ENCODE measurements at regions not wholly inside any gene's neighbourhood (a gene's known extent, or its start where the extent isn't known, plus 50 kb on each side); places are given as distances from the start of the nearest gene placed in this dataset.
"Not testable (repeated sequence)": the region's sequence is repeated elsewhere in the genome, so short reads cannot be mapped to it uniquely, and the experiment has no call there.

GRCh38 chr5:106797996-106798395 is 872.7 kb downstream of the EFNA5 start:
- Mint-ChIP-seq H3K4me1 (no peaks in the 10 kb centered on the region), H3K27me3 (ENCODE audit: low read depth in 2 of 2) (no peaks in the 10 kb centered on the region), H3K27ac (no peak overlapping the region), H3K4me3 (no peak overlapping the region), H3K36me3 (no peaks in the 10 kb centered on the region), H3K9me3 (peaks cover 0 to 2% of the 10 kb centered on the region in 2 donors)
- ATAC-seq (no peak), DNase-seq (no peak)
- TF ChIP-seq CTCF (IDR thresholded peaks at IDR 0.05) = no peak
- no peaks in the 10 kb centered on the region for H3K4me1 ChIP-seq (ENCODE audit: control insufficient read depth, insufficient read depth, low read length)
- WGBS (ENCODE audit: insufficient coverage) = 82% methylated on average over 2 of the region's 3 CpGs
- no peaks in the 10 kb centered on the region for H3K9me3 ChIP-seq (ENCODE audit: control insufficient read depth, insufficient read depth, low read length)
- no peak overlapping the region for H3K27ac ChIP-seq (ENCODE audit: low read length)
- no peak overlapping the region for H3K4me3 ChIP-seq (ENCODE audit: low read length)
- intact Hi-C loops (cut with micrococcal nuclease) = no loop called here
- H3K36me3 ChIP-seq (ENCODE audit: control insufficient read depth, insufficient read depth, low read length) = no peaks in the 10 kb centered on the region
- no peaks in the 10 kb centered on the region for H3K27me3 ChIP-seq (ENCODE audit: control insufficient read depth, insufficient read depth, low read length)

- DNase-seq (no peak), ATAC-seq (no peak)
- Histone ChIP-seq H3K4me1 (ENCODE audit: control insufficient read depth, insufficient read depth, low read length) (no peaks in the 10 kb centered on the region), H3K27ac (ENCODE audit: low read length) (no peak overlapping the region), H3K9me3 (ENCODE audit: control insufficient read depth, insufficient read depth, low read length) (no peaks in the 10 kb centered on the region), H3K36me3 (ENCODE audit: control insufficient read depth, insufficient read depth, low read length) (no peaks in the 10 kb centered on the region), H3K27me3 (ENCODE audit: control insufficient read depth, insufficient read depth, low read length) (no peaks in the 10 kb centered on the region), H3K4me3 (ENCODE audit: low read length) (no peak overlapping the region)
- intact Hi-C loops (cut with micrococcal nuclease) = no loop called here
- no peak overlapping the region for H3K27ac Mint-ChIP-seq
- 100% methylated on average over 1 of the region's 3 CpGs for WGBS (ENCODE audit: insufficient coverage)
- H3K27me3 Mint-ChIP-seq (ENCODE audit: low read depth in 2 of 2) = no peaks in the 10 kb centered on the region
- H3K4me3 Mint-ChIP-seq = no peak overlapping the region
- H3K36me3 Mint-ChIP-seq = no peaks in the 10 kb centered on the region
- H3K4me1 Mint-ChIP-seq = no peaks in the 10 kb centered on the region
- peaks cover 0 to 2% of the 10 kb centered on the region in 2 donors for H3K9me3 Mint-ChIP-seq
- TF ChIP-seq CTCF (IDR thresholded peaks at IDR 0.05) = no peak
Measured at GRCh38 chr5:106796081-106796480, 874.7 kb downstream of the EFNA5 start.

- WGBS (ENCODE audit: insufficient coverage) = no CpG with 5 or more reads among the region's 1 CpG
- no peak for TF ChIP-seq CTCF (IDR thresholded peaks at IDR 0.05)
- no peak for DNase-seq
- Mint-ChIP-seq H3K4me1 (no peaks in the 10 kb centered on the region), H3K27ac (no peak overlapping the region), H3K27me3 (ENCODE audit: low read depth in 2 of 2) (no peaks in the 10 kb centered on the region), H3K4me3 (no peak overlapping the region), H3K36me3 (no peaks in the 10 kb centered on the region), H3K9me3 (peaks cover 0 to 9% of the 10 kb centered on the region in 2 donors)
- no peak overlapping the region for H3K27ac ChIP-seq (ENCODE audit: low read length)
- H3K36me3 ChIP-seq (ENCODE audit: control insufficient read depth, insufficient read depth, low read length) = no peaks in the 10 kb centered on the region
- ATAC-seq = no peak
- H3K27me3 ChIP-seq (ENCODE audit: control insufficient read depth, insufficient read depth, low read length) = no peaks in the 10 kb centered on the region
- no peak overlapping the region for H3K4me3 ChIP-seq (ENCODE audit: low read length)
- H3K4me1 ChIP-seq (ENCODE audit: control insufficient read depth, insufficient read depth, low read length) = no peaks in the 10 kb centered on the region
- H3K9me3 ChIP-seq (ENCODE audit: control insufficient read depth, insufficient read depth, low read length) = peaks cover 4% of the 10 kb centered on the region
- intact Hi-C loops (cut with micrococcal nuclease) = no loop called here
Measured at GRCh38 chr5:106784846-106785245, 885.9 kb downstream of the EFNA5 start.

- Mint-ChIP-seq H3K27ac (no peak overlapping the region), H3K36me3 (peaks cover 8% of the 10 kb centered on the region), H3K27me3 (ENCODE audit: low read depth in 2 of 2) (no peaks in the 10 kb centered on the region), H3K9me3 (peaks cover 4 to 10% of the 10 kb centered on the region in 2 donors), H3K4me1 (no peaks in the 10 kb centered on the region), H3K4me3 (no peak overlapping the region)
- Histone ChIP-seq H3K4me3 (ENCODE audit: low read length) (no peak overlapping the region), H3K27ac (ENCODE audit: low read length) (no peak overlapping the region), H3K9me3 (ENCODE audit: control insufficient read depth, insufficient read depth, low read length) (peaks cover 4% of the 10 kb centered on the region), H3K27me3 (ENCODE audit: control insufficient read depth, insufficient read depth, low read length) (no peaks in the 10 kb centered on the region), H3K4me1 (ENCODE audit: control insufficient read depth, insufficient read depth, low read length) (no peaks in the 10 kb centered on the region), H3K36me3 (ENCODE audit: control insufficient read depth, insufficient read depth, low read length) (no peaks in the 10 kb centered on the region)
- ATAC-seq (no peak), DNase-seq (no peak)
- TF ChIP-seq CTCF (IDR thresholded peaks at IDR 0.05) = no peak
- intact Hi-C loops (cut with micrococcal nuclease) = no loop called here
- WGBS (ENCODE audit: insufficient coverage) = 85% methylated on average over 2 of the region's 2 CpGs
Measured at GRCh38 chr5:106780355-106780754, 890.4 kb downstream of the EFNA5 start.

- H3K36me3 ChIP-seq (ENCODE audit: control insufficient read depth, insufficient read depth, low read length); H3K4me3 ChIP-seq (ENCODE audit: low read length); H3K4me3 Mint-ChIP-seq; H3K4me1 Mint-ChIP-seq; H3K27ac Mint-ChIP-seq; H3K36me3 Mint-ChIP-seq; H3K27ac ChIP-seq (ENCODE audit: low read length); H3K9me3 ChIP-seq (ENCODE audit: control insufficient read depth, insufficient read depth, low read length); ATAC-seq; H3K4me1 ChIP-seq (ENCODE audit: control insufficient read depth, insufficient read depth, low read length); H3K27me3 ChIP-seq (ENCODE audit: control insufficient read depth, insufficient read depth, low read length); intact Hi-C loops (cut with micrococcal nuclease); DNase-seq; H3K27me3 Mint-ChIP-seq (ENCODE audit: low read depth in 2 of 2): not testable (repeated sequence)
- 82% methylated on average over 4 of the region's 6 CpGs for WGBS (ENCODE audit: insufficient coverage)
- H3K9me3 Mint-ChIP-seq = peaks cover 7 to 10% of the 10 kb centered on the region in 2 donors
Measured at GRCh38 chr5:106776515-106776914, 894.2 kb downstream of the EFNA5 start.

Data from natural killer cell (primary cell).